ENCODE measurements at regions not wholly inside any gene's neighbourhood (a gene's known extent, or its start where the extent isn't known, plus 50 kb on each side); places are given as distances from the start of the nearest gene placed in this dataset.

DNA sequence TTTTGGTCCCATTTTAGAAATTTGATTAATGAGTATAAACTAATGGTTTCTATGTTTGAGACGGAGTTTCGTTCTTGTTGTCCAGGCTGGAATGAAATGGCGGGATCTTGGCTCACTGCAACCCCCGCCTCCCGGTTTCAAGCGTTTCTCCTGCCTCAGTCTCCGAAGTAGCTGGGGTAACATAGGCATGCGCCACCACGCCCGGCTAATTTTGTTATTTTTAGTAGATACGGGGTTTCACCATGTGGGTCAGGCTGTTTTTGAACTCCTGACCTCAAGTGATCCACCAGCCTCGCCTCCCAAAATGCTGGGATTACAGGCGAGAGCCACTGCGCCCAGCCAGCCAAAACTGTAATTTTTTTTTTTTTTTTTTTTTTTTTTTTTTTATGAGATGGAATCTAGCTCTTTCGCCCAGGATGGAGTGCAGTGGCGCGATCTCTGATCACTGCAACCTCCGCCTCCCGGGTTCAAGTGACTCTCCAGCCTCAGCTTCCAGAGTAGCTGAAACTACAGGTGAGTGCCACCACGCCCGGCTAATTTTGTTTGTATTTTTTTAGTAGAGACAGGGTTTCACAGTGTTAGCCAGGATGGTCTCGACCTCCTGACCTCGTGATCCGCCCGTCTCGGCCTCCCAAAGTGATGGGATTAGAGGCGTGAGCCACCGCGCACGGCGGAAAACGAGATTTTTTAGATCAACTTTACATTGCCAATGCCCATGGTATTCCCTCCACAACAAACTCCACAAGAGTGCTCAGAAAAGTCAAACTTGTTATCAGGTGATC lies 127.8 kb downstream of the HFE start:
- Histone ChIP-seq H3K36me3 (ENCODE audit: insufficient read depth) (no peaks in the 10 kb centered on the region), H4K20me1 (replicated peaks; ENCODE audit: insufficient read depth) (no peaks in the 10 kb centered on the region), H3K79me2 (replicated peaks; ENCODE audit: insufficient read depth) (no peaks in the 10 kb centered on the region), H3F3A (replicated peaks; ENCODE audit: low read depth) (peaks cover 12% of the 10 kb centered on the region), H3K9me2 (ENCODE audit: insufficient read depth) (no peaks in the 10 kb centered on the region), H3K27ac (ENCODE audit: low read depth) (peak overlapping the region; percentile 97), H3K27me3 (ENCODE audit: insufficient read depth) (no peaks in the 10 kb centered on the region), H3K4me2 (peak overlapping the region; percentile 92), H2AFZ (no peak overlapping the region), H3K4me1 (ENCODE audit: insufficient read depth) (0 out of 2 replicates have a peak, but pooled peaks cover 4% of the 10 kb centered on the region), H3K4me3 (peak overlapping the region; percentile 70)
- TF ChIP-seq NANOG (IDR thresholded peaks at IDR 0.05; ENCODE audit: borderline replicate concordance): no peak
- TF ChIP-seq ZNF331 (CRISPR knock-in tag; IDR thresholded peaks at IDR 0.05; ENCODE audit: low read depth): no peak
- TF ChIP-seq EZH2 (IDR thresholded peaks at IDR 0.05; ENCODE audit: low read depth, unreplicated experiment): no peak
- TF ChIP-seq CTCF (conservative IDR thresholded peaks at IDR 0.05; ENCODE audit: low read depth in 2 of 2): no peak
- no peak for TF ChIP-seq JUNB (IDR thresholded peaks at IDR 0.05; ENCODE audit: unreplicated experiment)
- TF ChIP-seq STAT1 (IDR thresholded peaks at IDR 0.05; ENCODE audit: unreplicated experiment): no peak
- no peak for TF ChIP-seq EZH2phosphoT487 (IDR thresholded peaks at IDR 0.05; ENCODE audit: unreplicated experiment)
- TF ChIP-seq CREB1 (CRISPR knock-in tag; IDR thresholded peaks at IDR 0.05; ENCODE audit: low read depth): no peak
- TF ChIP-seq POLR2AphosphoS5 (IDR thresholded peaks at IDR 0.05; ENCODE audit: low read depth): no peak
- TF ChIP-seq ZNF114 (CRISPR knock-in tag; IDR thresholded peaks at IDR 0.05): no peak
- TF ChIP-seq ZNF462 (CRISPR knock-in tag; IDR thresholded peaks at IDR 0.05): no peak
- no peak for TF ChIP-seq REST (IDR thresholded peaks at IDR 0.05; ENCODE audit: unreplicated experiment)
- no peak for TF ChIP-seq ETS1 (IDR thresholded peaks at IDR 0.05)
- Mint-ChIP-seq H3K27ac (no peak overlapping the region), H3K4me1 (peaks cover 16% of the 10 kb centered on the region; the same call in 2 of the 3 replicates), H3K27me3 (ENCODE audit: insufficient read depth, low read depth, poor library complexity) (peaks cover 12% of the 10 kb centered on the region), H3K36me3 (ENCODE audit: low read depth) (no peaks in the 10 kb centered on the region), H3K9me3 (peaks cover 2% of the 10 kb centered on the region; the same call in 1 of the 3 replicates), H3K4me3 (no peak overlapping the region; the same call in 2 of the 3 replicates)
- ATAC-seq: peak; percentile 2
- DNase-seq (ENCODE audit: low spot score): peak; percentile 39
